Ovary (tissue), 3 donors: ENCODE measurements at regions not wholly inside any gene's neighbourhood (a gene's known extent, or its start where the extent isn't known, plus 50 kb on each side); places are given as distances from the start of the nearest gene placed in this dataset.

Experiments
- POLR2A ChIP-seq: fragments of 450-650 bp; IDR thresholded peaks from one replicate; pipeline ENCODE4 v1.6.1; 2017; ENCODE audit warnings: antibody characterized with exemption, mild to moderate bottlenecking, moderate library complexity
- TF ChIP-seq, protein P1 (sequence below), 3 donors: fragments of 450-650 bp in 2 of 3; fragments of 200-600 bp in 1 of 3; IDR thresholded peaks; one replicate each; pipeline versions ENCODE4 v1.5.1 to v1.8.0; 2016 to 2022; ENCODE audit warnings: antibody characterized with exemption in 3 of 3, mild to moderate bottlenecking in 1 of 3
- donor health status: DM: no; HTN: no; CAD: no.

GRCh38 chr6:97394160-97394748, 111.2 kb upstream of the MMS22L start:
- TF ChIP-seq, protein P1, sequence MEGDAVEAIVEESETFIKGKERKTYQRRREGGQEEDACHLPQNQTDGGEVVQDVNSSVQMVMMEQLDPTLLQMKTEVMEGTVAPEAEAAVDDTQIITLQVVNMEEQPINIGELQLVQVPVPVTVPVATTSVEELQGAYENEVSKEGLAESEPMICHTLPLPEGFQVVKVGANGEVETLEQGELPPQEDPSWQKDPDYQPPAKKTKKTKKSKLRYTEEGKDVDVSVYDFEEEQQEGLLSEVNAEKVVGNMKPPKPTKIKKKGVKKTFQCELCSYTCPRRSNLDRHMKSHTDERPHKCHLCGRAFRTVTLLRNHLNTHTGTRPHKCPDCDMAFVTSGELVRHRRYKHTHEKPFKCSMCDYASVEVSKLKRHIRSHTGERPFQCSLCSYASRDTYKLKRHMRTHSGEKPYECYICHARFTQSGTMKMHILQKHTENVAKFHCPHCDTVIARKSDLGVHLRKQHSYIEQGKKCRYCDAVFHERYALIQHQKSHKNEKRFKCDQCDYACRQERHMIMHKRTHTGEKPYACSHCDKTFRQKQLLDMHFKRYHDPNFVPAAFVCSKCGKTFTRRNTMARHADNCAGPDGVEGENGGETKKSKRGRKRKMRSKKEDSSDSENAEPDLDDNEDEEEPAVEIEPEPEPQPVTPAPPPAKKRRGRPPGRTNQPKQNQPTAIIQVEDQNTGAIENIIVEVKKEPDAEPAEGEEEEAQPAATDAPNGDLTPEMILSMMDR (IDR thresholded peaks at IDR 0.05) = no peak
- TF ChIP-seq POLR2A = no peak
